Urothelium cell line (cell line): ENCODE measurements at regions not wholly inside any gene's neighbourhood (a gene's known extent, or its start where the extent isn't known, plus 50 kb on each side); places are given as distances from the start of the nearest gene placed in this dataset.
A peak's percentile ranks its signal among the peaks of the same experiment; 100 is the strongest.
"Not testable (repeated sequence)": the region's sequence is repeated elsewhere in the genome, so short reads cannot be mapped to it uniquely, and the experiment has no call there.

Source experiments
- DNase-seq: peaks from one replicate; pipeline ENCODE4 v3.0.0; 2011; ENCODE audit warnings: low spot score, mixed read lengths
- FAIRE-seq: peaks from 2 replicates; lab custom pipeline; 2011; peaks lifted over from hg19 to GRCh38; lab: Jason Lieb, UNC

DNA sequence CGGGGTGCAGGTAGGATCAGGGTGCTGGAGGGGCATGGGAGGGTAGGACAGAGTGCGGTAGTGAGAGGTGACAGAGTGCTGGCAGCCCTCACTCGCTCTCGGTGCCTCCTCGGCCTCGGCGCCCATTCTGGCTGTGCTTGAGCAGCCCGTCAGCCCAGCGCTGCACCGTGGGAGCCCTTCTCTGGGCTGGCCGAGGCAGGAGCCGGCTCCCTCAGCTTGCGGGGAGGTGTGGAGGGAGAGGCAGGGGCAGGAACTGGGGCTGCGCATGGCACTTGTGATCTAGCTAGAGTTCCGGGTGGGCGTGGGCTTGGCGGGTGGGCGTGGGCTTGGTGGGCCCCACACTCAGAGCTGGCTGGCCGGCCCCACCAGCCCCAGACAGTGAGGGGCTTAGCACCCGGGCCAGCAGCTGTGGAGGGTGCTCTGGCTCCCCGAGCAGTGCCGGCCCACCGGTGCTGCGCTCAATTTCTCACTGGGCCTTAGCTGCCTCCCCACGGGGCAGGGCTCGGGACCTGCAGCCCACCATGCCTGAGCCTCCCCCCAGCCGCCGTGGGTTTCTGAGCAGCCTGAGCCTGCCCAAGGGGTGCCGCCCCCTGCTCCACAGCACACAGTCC, 112.8 kb upstream of the DUSP22 start:
- no peak for FAIRE-seq
- DNase-seq, result no peak

- not testable (repeated sequence) for DNase-seq, FAIRE-seq
Measured at GRCh38 chr6:180091-180694, 112.1 kb upstream of the DUSP22 start.

DNA sequence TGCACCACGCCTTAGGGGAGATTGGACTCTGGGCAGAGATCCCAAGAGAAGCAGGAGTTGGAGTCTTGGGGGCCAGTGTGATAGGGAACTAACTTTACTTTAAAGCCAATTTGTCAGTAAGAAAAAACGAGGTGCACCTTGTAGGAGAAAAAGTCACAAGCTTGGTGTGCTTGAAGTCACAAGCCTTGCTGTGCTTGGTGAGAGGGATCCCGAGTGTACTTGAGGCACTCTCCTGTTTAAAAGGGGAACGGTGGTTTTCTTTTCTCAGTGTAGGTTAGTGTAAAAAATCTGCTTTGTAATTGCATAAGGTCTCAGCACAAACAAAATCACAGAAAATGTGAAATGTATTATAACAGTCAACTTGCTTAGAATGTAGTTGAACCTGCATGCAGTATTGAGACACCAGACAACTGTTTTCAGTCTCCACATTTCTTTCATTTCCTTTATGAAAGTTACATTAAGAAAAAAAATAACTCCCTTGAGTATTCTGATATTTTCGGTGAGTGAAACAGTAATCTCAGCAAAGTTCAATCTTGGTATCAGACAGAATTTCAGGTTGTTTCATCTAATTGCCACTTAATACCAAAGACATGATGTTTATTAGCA, 111.1 kb upstream of the DUSP22 start:
- DNase-seq (no peak), FAIRE-seq (no peak)

DNA sequence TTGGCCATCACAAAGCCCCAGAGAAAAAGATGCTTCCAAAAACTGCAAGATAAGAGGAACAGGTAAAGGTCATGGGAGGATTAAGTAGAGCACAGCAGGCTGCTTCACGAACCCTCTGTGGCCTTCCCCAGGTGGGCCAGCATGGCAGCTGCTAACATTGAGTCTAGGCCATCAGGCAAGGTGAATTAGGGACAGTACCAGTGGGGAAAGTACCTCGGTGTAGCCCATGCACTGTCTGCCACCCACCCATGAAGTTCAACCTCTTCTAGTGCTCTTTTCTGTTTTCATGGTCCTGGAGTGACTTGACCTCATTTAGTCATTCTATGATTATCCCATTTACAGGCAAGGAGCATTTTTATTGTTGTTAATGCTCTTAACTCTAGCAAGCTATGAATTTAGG, 108.6 kb upstream of the DUSP22 start:
- no peak for DNase-seq
- FAIRE-seq, result no peak

GRCh38 chr6:184161-184700, 108.1 kb upstream of the DUSP22 start:
- FAIRE-seq (no peak), DNase-seq (no peak)

- no peak for DNase-seq
Measured at GRCh38 chr6:186340-186965, 105.8 kb upstream of the DUSP22 start.

DNA sequence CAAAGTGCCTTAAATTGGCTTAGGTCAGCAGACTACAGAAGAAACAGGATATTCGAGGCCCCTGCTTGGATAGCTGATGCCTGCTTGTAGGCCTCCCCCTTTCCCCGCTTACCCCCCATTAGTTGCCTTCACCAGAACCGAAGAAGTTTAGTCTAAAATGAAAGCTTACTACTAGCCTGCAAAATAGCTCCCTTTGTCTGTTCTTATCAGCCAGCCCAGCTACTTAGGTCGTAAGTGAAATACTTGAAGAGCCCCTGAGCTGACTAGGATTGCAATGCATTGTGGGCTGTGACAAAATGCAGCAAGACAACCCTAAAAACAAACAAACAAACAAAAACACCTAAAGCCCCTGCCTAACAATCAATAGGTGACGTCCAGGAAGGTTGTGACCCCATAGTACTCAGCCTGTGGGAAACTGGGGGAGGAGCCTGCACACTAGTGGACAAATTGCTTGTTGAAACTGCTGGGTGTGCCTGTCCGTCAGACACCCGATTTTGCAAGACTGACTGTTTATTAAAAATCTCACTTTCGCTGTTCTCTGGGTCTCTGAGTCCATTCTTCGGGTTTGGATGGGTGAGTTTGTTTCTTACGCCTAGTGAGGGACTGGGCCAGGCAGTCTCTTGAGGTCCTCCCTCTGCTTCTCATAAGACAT, 105.0 kb upstream of the DUSP22 start:
- FAIRE-seq (no peak), DNase-seq (no peak)

More at GRCh38 chr6:186340-186965, 105.8 kb upstream of the DUSP22 start:
- no peak for FAIRE-seq

GRCh38 chr6:188821-189655, 103.2 kb upstream of the DUSP22 start:
- FAIRE-seq, result no peak
- DNase-seq, result peak; percentile 65

GRCh38 chr6:189676-190075, 102.6 kb upstream of the DUSP22 start:
- DNase-seq (no peak), FAIRE-seq (no peak)

DNA sequence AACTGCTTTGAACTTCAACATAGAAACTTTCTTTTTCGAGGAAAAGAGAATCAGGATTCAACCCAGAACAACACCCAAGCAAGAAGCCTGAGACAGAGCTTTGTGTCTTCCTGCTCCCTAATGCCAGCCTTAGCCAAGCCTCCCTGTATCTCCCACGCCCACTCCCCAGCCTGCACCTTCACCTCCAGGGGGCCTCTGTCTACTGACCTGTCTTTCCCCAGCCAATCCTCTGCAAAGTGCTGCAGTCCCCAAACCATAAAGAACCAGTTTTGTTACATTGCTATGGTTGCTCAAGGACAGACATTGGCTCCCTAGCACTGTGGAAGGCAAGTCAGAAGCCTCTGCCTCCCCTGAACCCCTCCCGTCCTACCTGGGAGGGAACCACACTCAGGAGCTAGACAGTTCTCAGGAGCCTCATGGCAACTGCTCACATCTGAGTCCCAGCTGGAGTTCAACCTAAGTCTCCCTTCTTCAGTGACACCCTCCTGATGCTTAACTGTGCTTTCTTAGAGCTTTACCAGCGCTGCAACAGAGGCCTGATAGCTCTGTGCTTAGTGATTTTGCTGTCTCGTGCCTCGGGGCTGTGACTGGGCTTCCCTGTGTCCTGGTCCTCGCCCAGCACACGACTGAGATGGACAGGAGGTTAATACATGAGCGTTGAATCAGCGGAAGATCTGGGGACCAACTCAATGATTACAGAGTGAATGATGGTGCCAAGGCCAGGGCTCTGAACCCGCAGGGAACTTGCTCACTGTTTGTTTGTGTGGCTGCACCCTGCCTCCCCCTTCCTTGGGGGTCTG, 101.5 kb upstream of the DUSP22 start:
- FAIRE-seq (no peak), DNase-seq (no peak)

- no peak for DNase-seq
- FAIRE-seq, result no peak
Measured at GRCh38 chr6:191487-192312, 100.6 kb upstream of the DUSP22 start.

DNA sequence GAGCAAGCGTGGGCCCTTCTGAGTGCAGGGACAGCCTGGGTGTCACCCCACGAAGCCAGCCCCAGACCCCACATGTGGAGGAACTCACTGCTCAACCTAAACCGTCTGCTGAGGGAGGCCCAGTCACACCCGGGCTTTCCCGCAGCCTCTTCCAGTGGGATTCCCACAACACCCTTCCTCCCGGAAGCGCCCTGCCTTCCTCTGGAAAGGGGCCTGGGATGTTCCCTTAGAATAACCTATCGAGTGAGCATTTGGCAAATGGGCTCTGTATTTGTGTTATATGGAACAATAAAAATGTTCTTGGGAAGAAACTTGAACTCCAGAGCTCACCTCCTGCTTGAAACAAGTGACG, 100.0 kb upstream of the DUSP22 start:
- DNase-seq (no peak), FAIRE-seq (no peak)

GRCh38 chr6:193180-193579, 99.1 kb upstream of the DUSP22 start:
- DNase-seq, result no peak
- FAIRE-seq, result no peak

- no peak for DNase-seq
- no peak for FAIRE-seq
Measured at GRCh38 chr6:193773-194310, 98.4 kb upstream of the DUSP22 start.

DNA sequence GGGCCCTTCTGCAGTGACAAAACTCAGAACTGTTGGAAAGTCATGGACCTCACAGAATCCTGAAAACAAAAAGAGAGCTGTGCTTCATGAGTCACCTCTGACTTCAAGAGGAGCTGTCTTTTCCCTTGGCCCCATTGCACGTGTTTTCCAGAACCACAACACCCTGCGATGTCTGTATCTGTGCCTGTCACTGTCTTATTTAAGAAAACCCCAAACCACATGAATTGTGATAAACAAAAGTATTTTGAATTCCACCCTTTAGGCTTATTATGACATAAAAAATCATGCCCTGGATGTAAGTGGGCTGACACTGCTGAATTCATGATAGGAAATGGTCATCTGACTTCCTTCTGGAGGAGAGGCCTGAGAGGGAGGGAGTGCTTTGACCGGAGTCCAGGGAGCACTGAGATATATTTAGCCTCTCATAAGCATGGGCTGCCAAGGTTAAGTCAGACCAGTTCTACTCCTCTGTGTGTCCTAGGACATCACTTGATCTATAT, 96.4 kb upstream of the DUSP22 start:
- FAIRE-seq (no peak), DNase-seq (no peak)

- DNase-seq (no peak), FAIRE-seq (no peak)
Measured at GRCh38 chr6:196543-196942, 95.7 kb upstream of the DUSP22 start.

DNA sequence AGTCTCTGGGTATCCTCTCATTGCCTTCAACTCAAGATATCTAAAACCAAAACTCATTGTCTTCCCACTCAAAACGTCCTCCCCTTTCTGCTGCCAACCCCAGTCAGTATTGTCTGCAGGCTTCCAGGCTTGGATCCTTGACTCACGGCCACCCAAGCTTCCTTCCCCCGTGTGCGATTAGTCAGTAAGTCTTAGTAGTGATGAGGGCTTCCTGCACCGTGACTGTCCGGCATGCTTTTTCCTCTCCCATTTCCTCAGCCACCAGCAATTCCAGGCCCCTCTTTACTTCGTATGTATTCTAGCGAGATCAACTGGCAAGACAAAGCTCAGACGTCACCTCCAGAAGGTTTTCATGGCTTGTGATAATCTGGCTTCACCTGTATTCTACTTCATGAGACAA, 88.6 kb upstream of the DUSP22 start:
- FAIRE-seq, result no peak
- no peak for DNase-seq

GRCh38 chr6:206264-206663, 86.0 kb upstream of the DUSP22 start:
- no peak for FAIRE-seq
- DNase-seq, result no peak
